GM21447 (cell line): ENCODE measurements at regions not wholly inside any gene's neighbourhood (a gene's known extent, or its start where the extent isn't known, plus 50 kb on each side); places are given as distances from the start of the nearest gene placed in this dataset.

ENCODE experiments used
- ATAC-seq: cut with Tn5 transposase; IDR thresholded peaks from one replicate; pipeline ENCODE4 v1.9.1; 2021; ENCODE audit not compliant: unreplicated experiment

DNA sequence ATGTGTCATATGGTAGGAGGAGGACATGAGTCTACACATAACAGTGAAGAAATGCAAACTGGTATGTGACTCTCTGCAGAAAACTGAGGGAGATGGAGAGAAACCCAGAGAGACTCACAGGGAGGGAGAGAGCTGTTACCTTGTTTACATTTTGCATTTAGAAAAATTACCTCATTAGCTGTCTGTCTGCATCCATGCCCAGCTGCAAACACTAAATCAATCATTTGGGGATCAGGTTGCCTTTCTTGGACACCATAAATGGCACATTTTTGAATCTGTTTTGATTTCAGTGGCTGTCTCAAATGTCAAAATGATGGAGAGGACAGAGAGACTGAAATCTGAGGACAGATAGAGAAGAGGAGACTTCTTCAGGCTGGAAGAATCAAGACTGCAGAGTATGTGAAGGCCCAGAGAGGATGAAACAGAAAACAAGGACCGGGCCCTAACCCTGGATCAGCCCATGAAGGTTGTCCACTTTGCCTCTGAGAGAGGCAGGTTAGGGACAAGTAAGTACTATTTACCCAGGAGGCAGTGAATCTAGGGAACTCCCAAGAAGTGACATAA lies 92.2 kb downstream of the UNC5CL start:
- ATAC-seq = no peak

DNA sequence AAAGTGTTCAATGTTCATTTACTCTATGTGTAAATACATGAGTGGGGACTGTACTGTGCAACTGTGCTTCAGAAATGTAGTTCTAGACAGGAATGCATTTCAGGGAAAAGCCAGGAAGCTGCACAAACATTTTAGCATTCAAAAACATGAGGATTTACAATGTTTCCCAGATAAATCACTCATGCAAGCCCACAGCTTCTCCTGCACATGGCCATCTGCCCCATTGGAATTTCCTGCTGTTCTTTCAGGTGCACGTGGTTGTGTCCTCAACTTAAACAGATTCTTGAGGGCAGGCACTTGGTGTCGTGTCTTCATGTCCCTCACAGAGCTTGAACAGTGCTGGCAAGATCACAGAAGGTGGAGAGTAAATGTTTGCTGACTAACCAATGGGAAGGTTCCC lies 101.5 kb downstream of the UNC5CL start:
- no peak for ATAC-seq

- ATAC-seq = no peak
These were observed 102.2 kb downstream of the UNC5CL start for GRCh38 chr6:40936818-40937251.

GRCh38 chr6:40933864-40934263 lies 105.2 kb downstream of the UNC5CL start:
- ATAC-seq = no peak

DNA sequence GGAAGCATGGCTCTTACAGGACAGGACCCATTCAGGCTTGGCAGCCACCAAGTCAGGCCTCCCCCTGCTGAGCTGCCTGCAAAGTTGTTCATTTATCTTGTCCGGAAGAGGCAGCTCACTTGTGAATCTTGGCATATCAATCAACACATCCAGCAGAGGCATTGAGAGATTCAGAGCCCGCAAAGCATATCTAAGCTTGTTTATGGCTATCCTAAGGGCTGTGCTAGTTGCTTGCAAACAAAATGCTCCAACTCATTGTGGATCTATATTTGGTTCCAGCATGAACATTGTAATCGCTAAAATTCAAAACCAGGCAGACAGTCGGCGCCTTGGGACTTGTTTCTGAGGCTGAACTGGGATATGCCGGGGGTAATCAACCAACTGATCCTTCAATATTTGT lies 106.1 kb downstream of the UNC5CL start:
- ATAC-seq = no peak

GRCh38 chr6:40932366-40932765 lies 106.7 kb downstream of the UNC5CL start:
- ATAC-seq = no peak

- ATAC-seq = no peak
These were observed 107.1 kb downstream of the UNC5CL start for GRCh38 chr6:40931931-40932330.

DNA sequence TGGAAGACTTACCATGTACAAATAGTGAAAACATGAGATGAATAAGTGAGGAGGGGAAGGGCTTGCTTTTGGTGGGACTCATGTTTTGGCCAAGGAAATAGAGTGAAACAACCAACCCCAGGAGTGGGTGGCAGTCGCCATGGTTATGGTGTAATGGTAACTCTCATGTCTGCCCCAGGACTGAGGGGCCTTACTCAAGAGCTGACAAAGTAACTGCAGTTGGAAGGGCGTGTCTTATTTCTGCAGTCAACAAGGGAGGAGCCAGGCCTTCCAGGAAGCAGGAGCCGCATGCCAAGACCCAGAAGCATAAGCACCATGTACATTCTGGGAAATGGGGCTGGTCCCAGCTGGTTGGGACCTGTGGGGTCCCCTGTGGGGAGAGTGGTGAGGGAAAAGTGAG lies 108.5 kb downstream of the UNC5CL start:
- ATAC-seq = no peak

DNA sequence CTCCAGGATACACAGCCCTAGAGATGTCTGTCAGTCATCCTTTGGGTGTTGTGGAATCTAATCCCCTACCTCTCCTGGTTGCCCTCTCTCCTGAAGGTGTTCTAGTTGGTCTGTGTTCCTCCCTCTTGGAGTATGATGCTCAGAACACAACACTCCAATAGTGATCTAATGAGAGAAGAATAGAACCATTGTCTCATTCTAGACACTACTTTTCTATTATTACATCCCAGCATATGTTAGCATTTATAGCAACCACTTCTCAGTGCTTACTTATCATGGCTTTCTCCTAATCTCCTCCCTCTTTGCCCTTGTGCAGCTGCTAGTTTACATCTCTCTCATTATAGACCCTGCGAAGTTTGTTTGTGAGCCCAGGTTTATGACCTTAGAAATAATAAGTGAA lies 109.0 kb downstream of the UNC5CL start:
- no peak for ATAC-seq

- ATAC-seq = no peak
These were observed 109.8 kb downstream of the UNC5CL start for GRCh38 chr6:40929176-40929575.

GRCh38 chr6:40928763-40929162 lies 110.3 kb downstream of the UNC5CL start:
- no peak for ATAC-seq

DNA sequence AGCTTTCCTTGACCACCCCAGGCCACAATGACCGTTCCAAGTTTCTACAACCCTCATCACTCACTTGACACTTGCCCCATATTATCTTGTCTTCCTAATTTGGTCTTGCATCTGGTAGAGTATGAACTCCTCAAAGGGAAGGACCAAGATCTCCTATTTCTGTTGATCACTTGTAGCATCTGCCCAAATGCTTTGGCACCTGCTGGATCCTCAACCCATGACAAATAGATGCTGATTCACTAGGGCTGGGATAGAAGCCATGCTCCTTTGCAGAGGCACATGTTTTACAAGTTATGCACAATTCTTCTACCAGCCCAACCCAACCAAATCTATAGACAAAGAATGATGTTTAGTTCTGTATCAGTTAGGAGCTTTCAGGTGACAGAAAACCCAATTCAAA lies 110.7 kb downstream of the UNC5CL start:
- no peak for ATAC-seq

DNA sequence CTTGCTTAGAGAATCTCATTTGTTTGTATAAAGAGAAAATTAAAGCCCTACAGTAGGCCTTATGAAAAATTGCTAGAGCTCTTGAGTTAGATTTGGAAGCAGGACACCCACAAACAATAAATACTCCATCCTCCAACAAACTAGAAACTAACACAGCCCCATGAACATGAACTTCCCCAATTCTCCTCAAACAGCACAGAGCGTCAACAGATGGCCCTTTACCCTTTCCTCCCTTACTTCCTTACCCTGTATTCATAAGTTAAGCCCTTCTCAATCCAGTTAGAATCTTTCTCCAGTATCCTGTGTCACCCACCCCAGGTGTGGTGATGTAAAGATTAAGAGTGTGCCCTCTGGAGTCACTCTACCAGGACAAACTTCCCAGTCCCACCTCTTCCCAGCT lies 113.7 kb downstream of the UNC5CL start:
- no peak for ATAC-seq

DNA sequence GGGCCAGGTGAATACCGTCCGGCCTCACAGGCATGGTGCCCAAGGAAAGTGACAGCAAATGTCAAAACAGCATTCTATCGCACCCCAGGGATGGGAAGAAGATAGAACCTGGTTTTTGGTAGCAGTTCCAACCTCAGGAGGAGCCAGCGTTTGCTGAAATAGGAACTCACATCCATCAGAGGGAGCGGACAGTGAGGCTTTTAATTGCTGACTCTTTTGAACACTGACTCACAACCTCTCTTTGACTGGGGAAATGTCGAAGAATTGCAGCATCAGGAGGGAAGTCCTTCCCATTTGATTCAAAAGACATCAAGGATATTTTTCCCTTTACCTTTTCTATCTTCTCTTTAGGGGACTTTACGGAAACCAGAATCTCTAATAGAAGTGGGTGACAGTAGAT lies 114.2 kb downstream of the UNC5CL start:
- no peak for ATAC-seq

DNA sequence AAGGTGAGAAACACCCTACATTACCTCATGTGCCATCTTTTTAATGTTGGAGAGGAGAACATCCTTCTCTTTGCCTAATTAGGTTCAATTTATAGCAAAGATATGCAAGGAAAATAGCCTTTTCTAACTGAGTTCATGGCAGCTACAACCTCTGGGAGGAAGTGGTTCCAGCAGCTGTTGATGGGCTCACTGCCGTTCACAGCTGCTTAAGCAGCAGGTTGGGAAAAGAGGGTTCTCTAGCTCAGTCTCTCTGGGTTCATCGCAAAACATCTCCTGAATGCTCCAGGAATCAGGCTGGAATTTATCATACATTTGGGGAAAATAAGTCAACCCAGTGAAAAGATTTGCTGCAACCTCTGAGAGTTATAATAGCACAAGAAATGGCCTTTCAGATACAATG lies 115.1 kb downstream of the UNC5CL start:
- no peak for ATAC-seq

- no peak for ATAC-seq
These were observed 115.7 kb downstream of the UNC5CL start for GRCh38 chr6:40923326-40923725.

DNA sequence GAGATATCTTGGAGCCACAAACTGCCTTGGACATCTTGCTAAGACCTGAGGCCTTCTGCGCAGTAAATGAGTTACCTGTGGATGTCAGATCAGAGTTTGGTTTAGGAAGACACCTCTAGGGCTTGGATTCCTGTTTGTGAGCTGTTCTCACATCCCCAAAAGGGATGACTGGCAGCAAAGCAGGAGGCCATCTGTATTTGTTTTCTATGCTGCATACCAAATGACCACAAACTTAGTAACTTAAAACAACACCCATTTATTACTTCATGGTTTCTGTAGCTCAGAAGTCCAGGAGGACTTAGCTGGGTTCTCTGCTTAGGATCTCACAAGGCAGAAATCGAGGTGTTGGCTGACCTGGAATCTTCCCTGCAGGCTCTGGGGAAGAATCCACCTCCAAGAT lies 116.7 kb downstream of the UNC5CL start:
- no peak for ATAC-seq

DNA sequence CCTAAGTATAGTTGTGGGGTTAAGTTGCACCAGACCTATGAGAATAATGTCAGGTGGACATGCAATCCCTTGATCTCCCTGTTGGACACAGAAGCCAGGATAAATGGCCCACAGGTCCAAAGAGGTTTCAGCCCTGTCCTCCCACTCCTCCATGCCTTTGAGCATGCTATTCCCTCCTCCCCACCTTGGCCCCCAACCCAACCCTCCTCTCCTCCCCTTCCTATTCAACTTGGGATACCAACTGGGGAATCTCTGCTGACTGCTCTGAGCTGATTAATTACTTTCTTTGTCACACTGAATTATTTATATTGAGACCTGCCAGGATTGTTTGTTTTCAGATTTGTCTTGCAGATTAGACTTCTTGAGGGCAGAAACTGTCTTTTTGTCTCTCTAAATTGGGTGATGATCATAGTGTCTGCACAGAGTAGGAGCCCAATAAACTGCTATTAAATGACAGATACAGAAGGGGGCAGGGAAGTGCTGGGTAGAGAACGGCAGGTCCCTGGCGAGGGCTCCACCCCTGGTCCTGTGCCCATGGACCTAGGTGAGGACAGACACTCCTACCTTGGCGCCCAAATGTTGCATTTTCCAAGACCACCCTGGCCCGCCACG lies 120.9 kb downstream of the UNC5CL start:
- ATAC-seq = no peak

GRCh38 chr6:40917603-40918002 lies 121.4 kb downstream of the UNC5CL start:
- ATAC-seq = no peak

- ATAC-seq = no peak
These were observed 122.2 kb downstream of the UNC5CL start for GRCh38 chr6:40916845-40917244.

DNA sequence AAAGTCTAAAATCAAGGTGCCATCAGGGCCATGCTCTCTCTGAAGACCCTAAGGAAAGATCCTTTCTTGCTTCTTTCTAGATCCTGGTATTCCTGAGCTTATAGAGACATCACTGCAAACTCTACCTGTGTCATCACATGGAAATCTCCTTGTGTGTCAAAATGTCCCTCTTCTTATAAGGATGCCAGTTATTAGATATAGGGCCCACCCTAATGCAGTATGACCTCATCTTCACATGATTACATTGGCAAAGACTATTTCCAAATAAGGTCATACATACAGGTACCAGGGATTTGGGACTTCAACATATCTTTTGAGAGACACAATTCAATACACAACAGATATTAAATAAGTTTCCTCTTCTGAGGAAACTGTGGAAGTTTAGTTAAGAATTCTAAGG lies 123.9 kb downstream of the UNC5CL start:
- ATAC-seq = no peak

DNA sequence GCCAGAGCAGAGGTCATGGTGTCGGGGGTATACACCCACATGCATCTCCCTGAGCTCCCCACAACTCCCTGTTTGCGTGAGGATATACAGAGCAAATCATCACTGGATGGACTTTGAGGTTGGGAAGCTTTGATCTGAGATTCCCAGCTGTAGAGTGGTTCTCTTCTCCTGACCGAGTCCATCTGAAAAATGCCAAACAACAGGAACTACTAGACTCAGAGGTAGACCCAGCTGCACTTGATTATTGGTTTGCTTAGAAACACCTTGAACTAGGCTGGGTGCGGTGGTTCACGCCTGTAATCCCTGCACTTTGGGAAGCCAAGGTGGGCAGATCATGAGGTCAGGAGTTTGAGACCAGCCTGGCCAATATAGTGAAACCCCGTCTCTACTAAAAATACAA lies 125.0 kb downstream of the UNC5CL start:
- no peak for ATAC-seq
